NCI-H146 (cell line): ENCODE measurements at regions not wholly inside any gene's neighbourhood (a gene's known extent, or its start where the extent isn't known, plus 50 kb on each side); places are given as distances from the start of the nearest gene placed in this dataset.

Experiments used
- DNase-seq: peaks from one replicate; lab custom pipeline; 2025; lab: John Stamatoyannopoulos, UW

DNA sequence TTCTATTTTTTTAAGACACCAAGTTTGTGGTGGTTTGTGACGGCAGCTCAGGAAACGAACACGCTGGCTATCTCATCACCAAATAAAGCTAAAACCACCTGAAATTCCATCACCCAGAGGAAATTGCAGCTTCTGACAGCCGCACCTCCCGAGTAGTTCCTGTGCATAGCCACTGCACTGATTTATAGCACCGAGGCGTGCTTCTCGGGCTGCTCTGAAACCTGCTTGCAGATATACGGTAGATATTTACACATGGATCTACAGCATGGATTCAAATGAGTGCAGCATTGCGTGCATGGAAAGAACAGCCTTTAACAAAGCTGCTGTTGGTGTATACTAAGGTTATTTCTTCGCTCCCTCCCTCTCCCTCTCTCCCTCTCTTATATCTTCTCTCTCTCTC lies 153.8 kb downstream of the PHF2 start:
- DNase-seq: no peak
